ENCODE measurements at regions not wholly inside any gene's neighbourhood (a gene's known extent, or its start where the extent isn't known, plus 50 kb on each side); places are given as distances from the start of the nearest gene placed in this dataset.

DNA sequence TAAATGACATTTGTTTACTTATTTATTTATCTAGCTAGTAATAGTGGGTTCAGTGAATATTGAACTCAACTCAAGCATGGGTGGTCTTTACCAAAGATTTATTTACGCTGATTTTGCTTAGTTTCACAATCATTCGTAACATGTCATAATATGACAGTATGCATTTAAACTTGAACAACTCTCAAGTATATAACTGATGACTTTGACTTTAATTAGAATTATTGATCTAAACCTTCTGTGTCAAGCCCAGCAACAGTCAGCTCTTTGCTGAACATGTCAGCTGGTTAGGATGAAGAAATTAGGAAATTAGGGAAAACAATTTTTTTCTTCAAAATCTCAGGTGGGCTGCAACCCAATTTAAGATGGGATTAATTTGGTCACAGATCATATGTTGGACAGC is 210.5 kb upstream of the G2E3 start:
- ChIA-PET CTCF (interaction anchor here (1.1 kb wide), 1 partner anchor 78 kb away, joined by 4 read pairs; no protein-coding TSS in a partner anchor), POLR2A (no interaction called here)
- H3K9me3 ChIP-seq (ENCODE audit: control extremely low read depth in 1 of 5, control insufficient read depth in 4 of 5, insufficient read depth in 2 of 5, low read depth in 1 of 5, low read length in 4 of 5), result peaks cover 0 to 4% (median 0%) of the 10 kb centered on the region in 5 experiments
- no peak overlapping the region for H3K27ac ChIP-seq (ENCODE audit: insufficient read depth in 1 of 2, low read depth in 1 of 2, low read length in 2 of 2, poor library complexity in 1 of 2, severe bottlenecking in 2 of 2)
- H3K27me3 ChIP-seq (replicated peaks in 2 of 5; ENCODE audit: control insufficient read depth in 4 of 5, insufficient read depth in 5 of 5, low read length in 4 of 5), result peaks cover 0 to 4% (median 0%) of the 10 kb centered on the region in 5 experiments
- no peak for DNase-seq
- H3K4me3 ChIP-seq (ENCODE audit: control insufficient read depth in 1 of 7, extremely low read depth in 1 of 7, insufficient read depth in 4 of 7, low read depth in 2 of 7, low read length in 6 of 7), result no peak overlapping the region
- H3K4me1 ChIP-seq (ENCODE audit: control extremely low read depth in 1 of 4, control insufficient read depth in 4 of 4, insufficient read depth in 4 of 4, low read length in 3 of 4), result no peaks in the 10 kb centered on the region
- H3K36me3 ChIP-seq (ENCODE audit: control insufficient read depth in 4 of 4, insufficient read depth in 4 of 4, low read length in 3 of 4), result no peaks in the 10 kb centered on the region
- no CpG with 5 or more reads among the region's 2 CpGs for WGBS (ENCODE audit: insufficient coverage)

DNA sequence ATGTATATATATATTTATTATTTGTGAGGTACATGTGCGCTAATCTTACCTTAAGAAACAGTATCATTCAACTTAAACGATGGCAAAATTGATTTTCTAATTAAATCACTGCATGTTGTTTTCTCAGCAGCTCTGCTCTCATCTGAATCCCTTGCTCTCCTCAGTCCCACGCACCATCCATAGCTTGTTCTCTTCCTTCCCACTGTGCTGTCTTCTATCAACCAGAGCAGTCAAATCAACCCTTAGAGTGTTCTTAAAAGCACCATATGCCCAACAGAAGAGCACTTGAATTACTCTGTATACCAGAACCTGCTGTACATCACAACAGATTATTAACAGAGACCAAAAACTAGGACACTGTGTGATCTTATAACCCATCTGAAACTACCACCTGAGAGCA is 209.4 kb upstream of the G2E3 start:
- DNase-seq, result no peak
- H3K9me3 ChIP-seq (ENCODE audit: control extremely low read depth in 1 of 5, control insufficient read depth in 4 of 5, insufficient read depth in 2 of 5, low read depth in 1 of 5, low read length in 4 of 5), result peaks cover 0 to 4% (median 0%) of the 10 kb centered on the region in 5 experiments
- no peak overlapping the region for H3K4me3 ChIP-seq (ENCODE audit: control insufficient read depth in 1 of 7, extremely low read depth in 1 of 7, insufficient read depth in 4 of 7, low read depth in 2 of 7, low read length in 6 of 7)
- no peak overlapping the region for H3K27ac ChIP-seq (ENCODE audit: insufficient read depth in 1 of 2, low read depth in 1 of 2, low read length in 2 of 2, poor library complexity in 1 of 2, severe bottlenecking in 2 of 2)
- CTCF ChIA-PET, result interaction anchor here (1.2 kb wide), 1 partner anchor 10 kb away, joined by 3 read pairs; no protein-coding TSS in a partner anchor
- POLR2A ChIA-PET, result no interaction called here
- peaks cover 0 to 4% (median 0%) of the 10 kb centered on the region in 5 experiments for H3K27me3 ChIP-seq (replicated peaks in 2 of 5; ENCODE audit: control insufficient read depth in 4 of 5, insufficient read depth in 5 of 5, low read length in 4 of 5)
- no peaks in the 10 kb centered on the region for H3K4me1 ChIP-seq (ENCODE audit: control extremely low read depth in 1 of 4, control insufficient read depth in 4 of 4, insufficient read depth in 4 of 4, low read length in 3 of 4)
- 96% methylated on average over 2 of the region's 3 CpGs for WGBS (ENCODE audit: insufficient coverage)
- H3K36me3 ChIP-seq (ENCODE audit: control insufficient read depth in 4 of 4, insufficient read depth in 4 of 4, low read length in 3 of 4), result no peaks in the 10 kb centered on the region

DNA sequence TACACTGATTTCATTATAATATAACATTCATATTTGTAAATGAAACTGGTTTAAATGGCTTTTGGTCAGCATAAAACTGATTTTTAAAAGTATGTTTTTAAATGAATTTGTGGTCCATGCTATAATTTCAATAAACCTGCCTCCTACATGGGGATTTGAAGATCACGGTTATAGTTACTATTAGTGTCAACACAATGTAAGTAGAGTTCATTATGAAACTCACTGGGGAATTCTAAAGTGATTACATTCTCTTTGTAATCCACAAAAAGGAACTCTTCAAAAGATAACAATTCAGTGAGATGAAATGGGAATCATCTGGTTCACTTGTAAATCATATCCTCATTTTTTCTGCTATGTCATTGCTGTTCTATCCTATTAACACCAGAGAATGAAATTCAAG is 204.5 kb upstream of the G2E3 start:
- Histone ChIP-seq H3K9me3 (ENCODE audit: control extremely low read depth in 1 of 5, control insufficient read depth in 4 of 5, insufficient read depth in 2 of 5, low read depth in 1 of 5, low read length in 4 of 5) (no peaks in the 10 kb centered on the region), H3K27ac (ENCODE audit: insufficient read depth in 1 of 2, low read depth in 1 of 2, low read length in 2 of 2, poor library complexity in 1 of 2, severe bottlenecking in 2 of 2) (no peak overlapping the region), H3K4me3 (ENCODE audit: control insufficient read depth in 1 of 7, extremely low read depth in 1 of 7, insufficient read depth in 4 of 7, low read depth in 2 of 7, low read length in 6 of 7) (no peak overlapping the region), H3K4me1 (ENCODE audit: control extremely low read depth in 1 of 4, control insufficient read depth in 4 of 4, insufficient read depth in 4 of 4, low read length in 3 of 4) (no peaks in the 10 kb centered on the region), H3K36me3 (ENCODE audit: control insufficient read depth in 4 of 4, insufficient read depth in 4 of 4, low read length in 3 of 4) (no peaks in the 10 kb centered on the region), H3K27me3 (replicated peaks in 2 of 5; ENCODE audit: control insufficient read depth in 4 of 5, insufficient read depth in 5 of 5, low read length in 4 of 5) (peaks cover 0 to 18% (median 8%) of the 10 kb centered on the region in 5 experiments)
- ChIA-PET CTCF (no interaction called here), POLR2A (no interaction called here)
- no CpG with 5 or more reads among the region's 1 CpG for WGBS (ENCODE audit: insufficient coverage)
- DNase-seq, result no peak

DNA sequence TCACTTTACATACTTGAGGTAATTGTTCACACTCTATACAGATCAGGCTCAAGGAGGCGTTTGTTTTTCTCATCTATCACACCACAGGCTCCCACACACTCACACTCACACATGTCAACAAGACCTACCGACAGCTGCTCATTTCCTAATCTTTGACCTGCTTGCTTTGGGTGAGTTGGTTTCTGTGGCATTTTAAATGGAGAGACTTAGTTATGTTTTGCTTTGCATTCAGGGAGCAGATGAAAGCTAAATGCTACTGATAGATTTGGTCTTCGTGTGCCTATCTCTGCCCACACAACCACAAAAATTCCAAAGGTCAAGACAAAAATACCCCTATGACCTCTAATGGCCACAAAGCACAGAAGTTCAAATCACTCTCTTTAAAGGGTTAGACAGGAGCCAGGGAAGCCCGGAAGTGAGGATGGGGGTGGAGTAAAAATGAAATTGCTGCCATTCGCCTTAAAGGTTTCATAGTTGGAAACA is 203.5 kb upstream of the G2E3 start:
- H3K9me3 ChIP-seq (ENCODE audit: control extremely low read depth in 1 of 5, control insufficient read depth in 4 of 5, insufficient read depth in 2 of 5, low read depth in 1 of 5, low read length in 4 of 5), result no peaks in the 10 kb centered on the region
- 67% methylated on average over 1 of the region's 5 CpGs for WGBS (ENCODE audit: insufficient coverage)
- ChIA-PET CTCF (interaction anchor here (1.7 kb wide), 1 partner anchor 10 kb away, joined by 3 read pairs; no protein-coding TSS in a partner anchor), POLR2A (no interaction called here)
- H3K4me3 ChIP-seq (ENCODE audit: control insufficient read depth in 1 of 7, extremely low read depth in 1 of 7, insufficient read depth in 4 of 7, low read depth in 2 of 7, low read length in 6 of 7), result no peak overlapping the region
- no peaks in the 10 kb centered on the region for H3K4me1 ChIP-seq (ENCODE audit: control extremely low read depth in 1 of 4, control insufficient read depth in 4 of 4, insufficient read depth in 4 of 4, low read length in 3 of 4)
- no peak for DNase-seq
- no peaks in the 10 kb centered on the region for H3K36me3 ChIP-seq (ENCODE audit: control insufficient read depth in 4 of 4, insufficient read depth in 4 of 4, low read length in 3 of 4)
- no peak overlapping the region for H3K27ac ChIP-seq (ENCODE audit: insufficient read depth in 1 of 2, low read depth in 1 of 2, low read length in 2 of 2, poor library complexity in 1 of 2, severe bottlenecking in 2 of 2)
- H3K27me3 ChIP-seq (replicated peaks in 2 of 5; ENCODE audit: control insufficient read depth in 4 of 5, insufficient read depth in 5 of 5, low read length in 4 of 5), result peaks cover 0 to 18% (median 8%) of the 10 kb centered on the region in 5 experiments

DNA sequence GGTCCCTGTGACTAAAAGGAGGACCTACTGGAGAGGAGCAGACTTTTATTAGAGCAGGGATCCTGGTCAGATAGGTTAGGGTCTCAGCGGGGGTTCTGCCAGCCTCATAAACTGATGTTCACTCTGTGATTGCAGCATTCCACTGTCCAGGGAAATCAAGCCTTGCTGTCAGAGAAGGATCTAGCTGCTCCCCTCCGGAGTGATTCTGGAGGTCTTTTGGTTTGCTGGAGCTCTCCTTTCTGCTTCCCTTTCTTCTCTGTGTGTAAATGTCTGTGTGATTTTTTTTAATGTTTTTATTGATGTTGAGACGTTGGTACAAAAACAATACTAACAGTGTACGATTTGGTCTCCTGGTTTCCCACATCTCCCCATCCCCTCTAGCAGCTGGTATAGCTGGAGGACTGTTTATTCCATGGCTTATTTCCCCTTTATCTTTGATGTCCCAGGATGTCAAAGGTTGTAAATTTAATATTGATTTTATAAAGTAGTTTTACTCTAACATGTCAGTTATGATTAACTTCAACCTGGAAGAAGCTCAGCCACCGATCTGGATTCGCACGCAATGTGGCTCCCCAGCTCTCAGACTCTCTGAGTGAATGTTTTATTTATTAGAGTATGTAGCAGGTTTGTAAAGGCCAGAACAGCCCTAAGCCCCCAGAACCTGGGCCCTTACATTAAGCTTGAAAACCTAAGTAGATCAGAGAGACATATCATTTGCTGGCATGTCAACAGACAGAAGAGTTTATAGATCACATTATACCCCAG is 202.3 kb upstream of the G2E3 start:
- Histone ChIP-seq H3K27ac (ENCODE audit: insufficient read depth in 1 of 2, low read depth in 1 of 2, low read length in 2 of 2, poor library complexity in 1 of 2, severe bottlenecking in 2 of 2) (no peak overlapping the region), H3K27me3 (replicated peaks in 2 of 5; ENCODE audit: control insufficient read depth in 4 of 5, insufficient read depth in 5 of 5, low read length in 4 of 5) (peaks cover 0 to 18% (median 8%) of the 10 kb centered on the region in 5 experiments), H3K4me1 (ENCODE audit: control extremely low read depth in 1 of 4, control insufficient read depth in 4 of 4, insufficient read depth in 4 of 4, low read length in 3 of 4) (no peaks in the 10 kb centered on the region), H3K36me3 (ENCODE audit: control insufficient read depth in 4 of 4, insufficient read depth in 4 of 4, low read length in 3 of 4) (no peaks in the 10 kb centered on the region), H3K9me3 (ENCODE audit: control extremely low read depth in 1 of 5, control insufficient read depth in 4 of 5, insufficient read depth in 2 of 5, low read depth in 1 of 5, low read length in 4 of 5) (no peaks in the 10 kb centered on the region), H3K4me3 (ENCODE audit: control insufficient read depth in 1 of 7, extremely low read depth in 1 of 7, insufficient read depth in 4 of 7, low read depth in 2 of 7, low read length in 6 of 7) (no peak overlapping the region)
- POLR2A ChIA-PET, result no interaction called here
- WGBS (ENCODE audit: insufficient coverage), result 93% methylated on average over 3 of the region's 7 CpGs
- CTCF ChIA-PET, result interaction anchor here (1.7 kb wide), 1 partner anchor 11 kb away, joined by 3 read pairs; no protein-coding TSS in a partner anchor
- DNase-seq, result no peak

DNA sequence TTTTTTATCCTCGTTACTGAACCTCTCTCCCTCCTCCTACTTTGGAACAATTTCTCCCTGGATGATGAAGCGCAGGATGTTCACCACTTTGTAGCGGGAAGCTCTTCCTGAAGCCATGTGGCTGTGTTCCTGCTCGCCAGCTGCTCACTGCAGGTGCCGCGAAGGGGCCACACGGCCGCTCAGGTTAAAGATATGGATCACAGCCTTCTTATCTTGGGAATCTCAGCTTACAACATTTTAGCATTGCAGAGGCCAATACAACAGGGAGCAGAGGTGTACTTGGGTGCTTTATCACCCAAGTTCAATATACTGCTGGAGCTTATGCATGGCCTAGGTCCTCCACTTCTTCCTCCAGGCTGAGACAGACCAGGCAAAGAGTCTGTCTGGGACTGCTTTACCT is 201.2 kb upstream of the G2E3 start:
- Histone ChIP-seq H3K27me3 (replicated peaks in 2 of 5; ENCODE audit: control insufficient read depth in 4 of 5, insufficient read depth in 5 of 5, low read length in 4 of 5) (peaks cover 0 to 14% (median 8%) of the 10 kb centered on the region in 5 experiments), H3K4me1 (ENCODE audit: control extremely low read depth in 1 of 4, control insufficient read depth in 4 of 4, insufficient read depth in 4 of 4, low read length in 3 of 4) (no peaks in the 10 kb centered on the region), H3K36me3 (ENCODE audit: control insufficient read depth in 4 of 4, insufficient read depth in 4 of 4, low read length in 3 of 4) (no peaks in the 10 kb centered on the region), H3K4me3 (ENCODE audit: control insufficient read depth in 1 of 7, extremely low read depth in 1 of 7, insufficient read depth in 4 of 7, low read depth in 2 of 7, low read length in 6 of 7) (no peak overlapping the region), H3K9me3 (ENCODE audit: control extremely low read depth in 1 of 5, control insufficient read depth in 4 of 5, insufficient read depth in 2 of 5, low read depth in 1 of 5, low read length in 4 of 5) (no peaks in the 10 kb centered on the region), H3K27ac (ENCODE audit: insufficient read depth in 1 of 2, low read depth in 1 of 2, low read length in 2 of 2, poor library complexity in 1 of 2, severe bottlenecking in 2 of 2) (no peak overlapping the region)
- ChIA-PET CTCF (no interaction called here), POLR2A (no interaction called here)
- 95% methylated on average over 8 of the region's 8 CpGs for WGBS (ENCODE audit: insufficient coverage)
- DNase-seq, result no peak

DNA sequence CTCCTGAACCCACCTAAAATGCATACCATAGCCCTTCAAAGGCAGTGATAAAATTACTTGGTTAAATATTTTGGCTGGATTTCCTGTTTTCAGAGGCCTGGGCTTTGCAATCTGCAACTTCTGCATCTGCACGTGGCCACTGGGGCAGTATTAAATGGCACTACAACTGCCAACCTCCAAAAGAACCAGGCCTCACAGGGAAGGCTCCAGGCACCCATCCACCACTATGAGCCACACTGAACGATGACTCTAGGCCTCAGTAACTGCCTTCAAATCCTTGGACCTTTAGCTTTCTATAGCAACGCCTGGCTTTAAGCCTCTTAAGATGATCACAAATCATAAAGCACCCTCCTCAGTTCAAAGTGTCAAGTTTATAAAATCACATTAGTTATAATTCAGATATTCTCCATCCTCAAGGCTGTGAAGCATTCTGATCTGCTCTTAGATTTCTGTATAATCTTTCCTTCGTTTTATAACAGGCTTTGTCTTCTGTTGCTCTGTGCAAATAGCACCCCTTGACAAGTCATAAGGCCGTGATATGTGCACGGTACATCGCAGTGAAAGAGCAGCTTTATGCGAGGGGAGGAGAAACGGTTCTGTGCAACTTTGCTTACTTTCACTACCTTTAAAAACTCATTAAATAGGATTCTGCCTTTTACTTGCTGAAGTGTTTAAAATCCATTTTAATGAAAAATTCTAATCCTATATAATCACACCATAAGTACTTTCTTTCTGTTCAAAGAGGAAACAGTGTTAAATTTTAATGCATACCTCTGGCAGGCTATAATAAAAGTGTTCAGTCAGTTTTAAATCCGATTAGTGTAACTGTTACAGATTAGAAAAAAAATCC is 196.4 kb upstream of the G2E3 start:
- ChIA-PET POLR2A (no interaction called here), CTCF (no interaction called here)
- Histone ChIP-seq H3K4me1 (ENCODE audit: control extremely low read depth in 1 of 4, control insufficient read depth in 4 of 4, insufficient read depth in 4 of 4, low read length in 3 of 4) (no peaks in the 10 kb centered on the region), H3K9me3 (ENCODE audit: control extremely low read depth in 1 of 5, control insufficient read depth in 4 of 5, insufficient read depth in 2 of 5, low read depth in 1 of 5, low read length in 4 of 5) (no peaks in the 10 kb centered on the region), H3K27me3 (replicated peaks in 2 of 5; ENCODE audit: control insufficient read depth in 4 of 5, insufficient read depth in 5 of 5, low read length in 4 of 5) (peaks cover 0 to 3% (median 0%) of the 10 kb centered on the region in 5 experiments), H3K27ac (ENCODE audit: insufficient read depth in 1 of 2, low read depth in 1 of 2, low read length in 2 of 2, poor library complexity in 1 of 2, severe bottlenecking in 2 of 2) (no peak overlapping the region), H3K4me3 (ENCODE audit: control insufficient read depth in 1 of 7, extremely low read depth in 1 of 7, insufficient read depth in 4 of 7, low read depth in 2 of 7, low read length in 6 of 7) (no peak overlapping the region), H3K36me3 (ENCODE audit: control insufficient read depth in 4 of 4, insufficient read depth in 4 of 4, low read length in 3 of 4) (no peaks in the 10 kb centered on the region)
- 84% methylated on average over 6 of the region's 10 CpGs for WGBS (ENCODE audit: insufficient coverage)
- DNase-seq, result no peak
